Activated CD4-positive, alpha-beta T cell treated with anti-CD3 and anti-CD28 coated beads, Interleukin-2, Interleukin-6, amounts not matched to agents 100 ng/mL and 50 ng/mL, durations not matched to agents 16 hours and 8 hours (primary cell): ENCODE measurements at regions not wholly inside any gene's neighbourhood (a gene's known extent, or its start where the extent isn't known, plus 50 kb on each side); places are given as distances from the start of the nearest gene placed in this dataset.
"Not testable (repeated sequence)": the region's sequence is repeated elsewhere in the genome, so short reads cannot be mapped to it uniquely, and the experiment has no call there.

Source experiments
- DNase-seq: peaks from one replicate; pipeline ENCODE4 v3.0.0-alpha.2; 2020

- DNase-seq = no peak
Measured at GRCh38 chr15:78708713-78709260, 67.8 kb upstream of the CHRNB4 start.

GRCh38 chr15:78706481-78707235, 65.6 kb upstream of the CHRNB4 start:
- peak; percentile 21 for DNase-seq

- not testable (repeated sequence) for DNase-seq
Measured at GRCh38 chr15:78703334-78704056, 62.5 kb upstream of the CHRNB4 start.

GRCh38 chr15:78702609-78703333, 61.8 kb upstream of the CHRNB4 start:
- DNase-seq = no peak

DNA sequence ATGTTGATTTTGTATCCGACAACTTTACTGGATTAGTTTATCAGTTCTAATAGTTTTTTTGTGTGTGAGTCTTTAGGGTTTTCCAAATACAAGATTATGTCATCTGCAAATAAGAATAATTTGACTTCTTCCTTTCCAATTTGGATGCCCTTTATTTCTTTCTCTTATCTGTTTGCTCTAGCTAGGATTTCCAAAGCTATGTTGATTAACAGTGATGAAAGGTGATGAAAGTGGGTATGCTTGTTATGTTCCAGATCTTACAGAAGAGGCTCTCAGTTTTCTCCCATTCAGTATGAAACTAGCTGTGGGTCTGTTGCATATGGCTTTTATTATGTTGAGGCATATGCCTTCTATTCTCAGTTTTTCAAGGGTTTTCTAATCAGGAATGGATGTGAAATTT, 56.4 kb upstream of the CHRNB4 start:
- no peak for DNase-seq

DNA sequence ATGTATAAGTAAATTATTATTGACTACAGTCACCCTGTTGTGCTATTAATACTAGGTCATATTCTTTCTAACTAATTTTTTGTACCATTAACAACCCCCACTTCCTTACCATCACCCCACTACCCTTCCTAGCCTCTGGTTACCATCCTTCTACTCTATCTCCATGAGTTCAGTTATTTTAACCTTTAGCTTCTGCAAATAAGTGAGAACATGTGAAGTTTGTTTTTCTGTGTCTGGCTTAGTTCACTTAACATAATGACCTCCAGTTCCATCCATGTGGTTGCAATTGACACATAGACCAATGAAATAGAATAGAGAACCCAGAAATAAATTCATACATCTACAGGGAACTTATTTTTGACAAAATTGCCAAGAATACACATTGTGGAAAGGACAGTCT, 55.4 kb upstream of the CHRNB4 start:
- no peak for DNase-seq

DNA sequence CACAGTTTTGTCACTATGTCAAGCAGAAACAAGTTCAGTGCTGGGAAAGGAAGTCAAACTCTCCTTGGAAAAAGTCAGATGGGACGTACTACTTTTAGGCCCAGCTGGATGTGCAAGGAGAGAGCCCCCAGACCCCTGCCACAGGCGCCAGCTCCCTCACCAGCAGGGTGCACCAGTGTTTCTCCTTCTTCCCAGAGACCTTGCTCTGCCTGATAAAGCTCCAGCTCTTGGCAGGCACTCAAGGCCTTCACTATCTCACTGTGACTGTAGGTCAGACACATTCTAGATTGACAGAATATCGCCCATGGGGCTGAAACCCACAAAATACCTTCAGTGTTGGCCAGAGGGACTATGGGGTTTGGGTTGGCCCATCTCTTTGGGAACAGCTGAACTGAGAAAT, 54.8 kb upstream of the CHRNB4 start:
- DNase-seq = no peak

- DNase-seq = no peak
Measured at GRCh38 chr15:78695046-78695671, 54.1 kb upstream of the CHRNB4 start.

- DNase-seq = no peak
Measured at GRCh38 chr15:78691851-78692421, 50.9 kb upstream of the CHRNB4 start.

- DNase-seq = no peak
Measured at GRCh38 chr15:78691167-78691850, 50.3 kb upstream of the CHRNB4 start.
